ENCODE measurements at regions not wholly inside any gene's neighbourhood (a gene's known extent, or its start where the extent isn't known, plus 50 kb on each side); places are given as distances from the start of the nearest gene placed in this dataset.
A peak's percentile ranks its signal among the peaks of the same experiment; 100 is the strongest.

GRCh38 chr7:13035233-13035632 is 347.8 kb downstream of the ARL4A start:
- TF ChIP-seq, protein P1, sequence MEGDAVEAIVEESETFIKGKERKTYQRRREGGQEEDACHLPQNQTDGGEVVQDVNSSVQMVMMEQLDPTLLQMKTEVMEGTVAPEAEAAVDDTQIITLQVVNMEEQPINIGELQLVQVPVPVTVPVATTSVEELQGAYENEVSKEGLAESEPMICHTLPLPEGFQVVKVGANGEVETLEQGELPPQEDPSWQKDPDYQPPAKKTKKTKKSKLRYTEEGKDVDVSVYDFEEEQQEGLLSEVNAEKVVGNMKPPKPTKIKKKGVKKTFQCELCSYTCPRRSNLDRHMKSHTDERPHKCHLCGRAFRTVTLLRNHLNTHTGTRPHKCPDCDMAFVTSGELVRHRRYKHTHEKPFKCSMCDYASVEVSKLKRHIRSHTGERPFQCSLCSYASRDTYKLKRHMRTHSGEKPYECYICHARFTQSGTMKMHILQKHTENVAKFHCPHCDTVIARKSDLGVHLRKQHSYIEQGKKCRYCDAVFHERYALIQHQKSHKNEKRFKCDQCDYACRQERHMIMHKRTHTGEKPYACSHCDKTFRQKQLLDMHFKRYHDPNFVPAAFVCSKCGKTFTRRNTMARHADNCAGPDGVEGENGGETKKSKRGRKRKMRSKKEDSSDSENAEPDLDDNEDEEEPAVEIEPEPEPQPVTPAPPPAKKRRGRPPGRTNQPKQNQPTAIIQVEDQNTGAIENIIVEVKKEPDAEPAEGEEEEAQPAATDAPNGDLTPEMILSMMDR (IDR thresholded peaks at IDR 0.05; ENCODE audit: low read length, missing control alignments) = no peak
- no peak overlapping the region for H3K4me3 ChIP-seq (replicated peaks; ENCODE audit: low read depth, low read length)
- no peak for DNase-seq (ENCODE audit: low read depth)

DNA sequence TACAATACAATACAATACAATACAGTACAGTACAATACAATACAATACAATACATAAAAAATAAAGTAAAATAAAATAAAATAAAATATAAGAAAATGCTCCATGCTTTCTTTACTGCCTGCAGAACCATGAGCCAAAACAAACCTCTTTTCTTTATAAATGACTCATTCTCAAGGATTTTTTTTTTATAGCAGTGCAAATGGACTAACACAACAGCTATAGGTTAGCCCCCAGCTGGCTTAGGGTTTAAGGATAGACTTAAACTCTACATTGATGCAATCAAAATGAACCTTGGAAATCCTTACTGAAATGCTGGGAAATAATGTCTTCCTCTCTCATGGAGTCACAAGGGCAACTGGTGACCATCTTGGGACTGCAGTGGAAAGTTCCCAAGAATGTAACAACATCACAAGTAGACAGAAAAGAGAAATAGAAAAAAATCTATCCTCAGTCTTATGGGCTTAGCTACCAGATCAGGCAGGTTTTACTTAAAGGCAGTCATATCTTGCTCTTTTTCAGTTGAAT is 348.9 kb downstream of the ARL4A start:
- DNase-seq (ENCODE audit: low read depth) = no peak
- TF ChIP-seq, protein P1 (IDR thresholded peaks at IDR 0.05; ENCODE audit: low read length, missing control alignments) = no peak
- H3K4me3 ChIP-seq (replicated peaks; ENCODE audit: low read depth, low read length) = no peak overlapping the region

GRCh38 chr7:13037216-13037615 is 349.8 kb downstream of the ARL4A start:
- no peak for DNase-seq (ENCODE audit: low read depth)
- no peak overlapping the region for H3K4me3 ChIP-seq (replicated peaks; ENCODE audit: low read depth, low read length)
- TF ChIP-seq, protein P1 (IDR thresholded peaks at IDR 0.05; ENCODE audit: low read length, missing control alignments) = no peak

GRCh38 chr7:13041368-13041988 is 354.0 kb downstream of the ARL4A start:
- no peak overlapping the region for H3K4me3 ChIP-seq (replicated peaks; ENCODE audit: low read depth, low read length)
- TF ChIP-seq, protein P1 (IDR thresholded peaks at IDR 0.05; ENCODE audit: low read length, missing control alignments) = no peak
- DNase-seq (ENCODE audit: low read depth) = no peak

GRCh38 chr7:13042605-13043236 is 355.3 kb downstream of the ARL4A start:
- TF ChIP-seq, protein P1 (IDR thresholded peaks at IDR 0.05; ENCODE audit: low read length, missing control alignments) = no peak
- peak; percentile 33 for DNase-seq (ENCODE audit: low read depth)
- no peak overlapping the region for H3K4me3 ChIP-seq (replicated peaks; ENCODE audit: low read depth, low read length)

DNA sequence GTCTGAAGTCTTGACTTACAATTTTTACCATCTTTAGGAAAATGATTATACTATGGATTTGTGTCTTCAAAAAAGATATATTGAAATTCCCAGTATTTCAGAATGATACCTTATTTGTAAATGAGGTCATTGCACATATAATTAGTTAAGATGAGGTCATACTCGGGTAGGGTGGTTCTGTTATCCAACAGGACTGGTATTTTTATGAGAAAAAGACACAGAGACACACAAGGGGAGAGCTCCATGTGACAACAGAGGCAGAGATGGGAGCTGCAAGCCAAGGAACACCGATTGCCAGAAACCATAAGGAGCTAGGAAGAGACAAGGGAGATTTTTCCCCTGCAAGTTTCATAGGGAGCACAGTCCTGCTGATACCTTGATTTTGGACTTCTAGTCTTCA is 356.9 kb downstream of the ARL4A start:
- no peak overlapping the region for H3K4me3 ChIP-seq (replicated peaks; ENCODE audit: low read depth, low read length)
- DNase-seq (ENCODE audit: low read depth) = no peak
- TF ChIP-seq, protein P1 (IDR thresholded peaks at IDR 0.05; ENCODE audit: low read length, missing control alignments) = no peak
